ENCODE measurements at regions not wholly inside any gene's neighbourhood (a gene's known extent, or its start where the extent isn't known, plus 50 kb on each side); places are given as distances from the start of the nearest gene placed in this dataset.

DNA sequence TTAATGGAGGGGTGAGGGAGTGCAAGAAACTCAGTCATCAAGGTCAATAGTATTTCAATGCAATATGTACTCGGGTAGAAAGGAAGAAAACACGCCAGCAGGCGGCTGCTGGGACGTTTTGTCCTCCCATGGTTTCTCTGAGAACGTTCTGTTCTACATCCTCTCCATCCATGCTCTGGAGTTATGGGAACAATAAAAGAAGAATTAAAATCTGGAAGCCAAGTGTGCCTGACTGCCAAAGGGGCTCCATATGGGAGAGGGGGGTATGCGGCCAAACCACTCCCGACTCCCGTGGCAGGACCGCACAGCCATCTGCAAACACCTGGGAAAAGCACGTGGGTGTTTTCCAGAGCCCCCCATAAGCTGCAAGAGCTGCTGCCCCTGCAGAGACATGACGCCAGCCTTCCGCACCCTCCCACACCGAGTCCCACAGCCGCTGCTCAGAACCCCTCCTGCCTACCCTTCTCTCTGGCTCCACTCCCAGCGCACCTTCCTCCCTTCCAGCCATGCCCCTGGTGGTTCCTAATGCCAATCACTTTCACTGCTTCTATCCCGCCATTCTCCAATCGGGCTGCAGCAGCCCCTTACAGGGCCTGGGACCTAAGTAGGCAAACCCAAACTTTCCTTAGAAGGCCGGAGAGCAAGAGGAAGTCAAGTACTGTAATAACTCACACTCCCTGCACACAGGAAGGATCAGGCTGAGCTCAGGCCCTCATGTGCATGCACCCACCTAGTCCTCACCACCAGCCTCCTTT, 241.6 kb downstream of the SYK start:
- DNase-seq = no peak

DNA sequence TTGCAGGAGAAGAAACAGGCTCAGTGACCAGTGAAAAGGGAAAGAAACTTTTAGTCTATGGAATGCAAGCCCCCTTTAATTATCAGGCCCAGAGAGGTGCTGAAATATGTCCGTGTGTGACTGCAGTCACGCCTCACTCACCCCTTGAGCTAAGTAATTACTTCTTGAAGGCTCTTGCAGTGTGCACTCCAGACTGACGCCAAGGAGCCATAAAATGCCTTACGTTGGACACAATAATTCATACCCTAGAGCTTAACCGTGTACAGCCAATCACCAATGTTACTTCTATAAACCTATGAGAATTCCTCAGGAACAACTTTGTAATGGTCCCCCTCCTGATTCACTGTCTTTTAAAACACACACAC, 242.2 kb downstream of the SYK start:
- no peak for DNase-seq

DNA sequence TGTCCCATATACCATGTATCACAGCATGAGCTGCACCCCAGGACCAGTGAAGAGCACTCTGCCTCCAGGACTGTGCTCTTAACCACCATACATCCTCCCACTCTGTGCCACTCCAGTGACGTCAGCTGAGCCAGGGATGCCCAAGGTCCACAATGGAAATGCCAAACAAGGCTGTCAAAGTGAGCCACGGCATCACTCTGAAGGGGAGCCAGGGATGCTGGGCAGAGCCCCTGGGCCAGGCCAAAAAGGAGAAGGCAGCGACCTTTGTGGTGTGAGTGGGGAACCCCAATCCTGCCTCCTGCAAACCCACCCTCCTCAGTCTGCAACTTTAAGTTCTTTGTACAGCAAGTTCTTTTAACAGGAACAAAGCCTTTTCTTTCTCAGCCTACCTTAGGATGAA, 242.7 kb downstream of the SYK start:
- no peak for DNase-seq

DNA sequence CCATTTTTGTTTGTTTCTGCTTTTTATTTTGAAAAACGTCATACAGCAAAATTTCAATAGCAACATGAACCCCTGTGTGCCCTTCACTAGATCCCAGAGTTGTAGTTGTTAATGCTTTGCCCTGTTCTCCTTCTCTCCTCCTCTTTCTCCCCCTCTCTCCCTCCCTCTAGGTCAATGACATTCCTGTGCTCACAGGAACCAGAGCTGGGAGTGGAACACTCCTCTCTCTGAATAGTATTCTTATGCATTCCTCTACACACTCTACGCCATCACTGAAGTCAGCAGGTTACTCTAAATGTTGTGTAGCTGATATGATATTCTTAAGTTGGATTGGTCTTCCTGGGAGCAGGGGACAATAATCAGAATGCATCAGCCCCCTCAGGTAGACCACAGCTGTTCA, 243.4 kb downstream of the SYK start:
- DNase-seq = no peak

DNA sequence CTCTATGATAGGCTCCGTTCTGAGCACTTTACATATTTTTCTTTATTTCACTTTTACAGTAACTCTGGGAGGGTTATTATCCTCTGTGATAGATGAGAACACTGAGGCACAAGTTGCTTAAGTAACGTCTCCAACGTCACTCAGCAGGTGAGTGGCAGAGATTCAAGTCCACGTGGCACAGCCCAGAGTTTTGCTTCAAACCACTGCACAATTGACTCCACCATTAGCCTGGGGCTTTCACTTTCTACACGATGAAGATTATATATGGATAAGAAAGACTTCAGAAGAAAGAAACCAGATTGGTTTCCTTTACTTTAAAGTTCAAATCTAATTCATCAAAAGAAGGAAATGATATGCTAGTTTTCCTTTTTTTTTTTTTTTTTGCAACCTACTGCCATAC, 245.9 kb downstream of the SYK start:
- DNase-seq = no peak

DNA sequence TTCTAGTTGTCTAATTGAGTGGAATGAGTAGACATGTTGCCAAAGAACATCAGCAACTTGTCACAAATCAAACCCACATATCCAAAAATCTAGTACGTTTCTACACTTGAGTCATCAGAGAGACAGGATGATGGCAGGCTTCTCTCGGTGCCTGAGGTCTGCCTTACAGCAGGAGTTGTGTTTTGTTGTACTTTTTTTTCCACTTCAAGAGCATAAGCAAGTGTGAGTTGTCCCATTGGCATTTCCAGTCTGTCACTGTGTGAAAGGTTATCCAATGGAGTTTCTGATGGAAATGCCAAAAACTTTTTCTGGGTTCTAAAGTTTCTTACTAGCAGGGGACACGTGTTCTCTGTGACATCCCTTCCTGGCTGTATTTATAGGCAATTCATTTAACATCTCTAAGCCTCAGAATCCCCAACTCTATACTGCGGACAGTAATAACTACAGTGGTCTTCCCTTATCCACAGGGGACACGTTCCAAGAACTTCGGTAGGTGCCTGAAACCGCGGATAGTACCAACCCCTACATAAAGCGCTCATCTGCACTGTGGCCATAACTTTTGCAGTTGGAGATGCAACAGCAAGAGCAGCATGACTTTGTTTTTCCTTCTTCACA, 246.5 kb downstream of the SYK start:
- DNase-seq = no peak

DNA sequence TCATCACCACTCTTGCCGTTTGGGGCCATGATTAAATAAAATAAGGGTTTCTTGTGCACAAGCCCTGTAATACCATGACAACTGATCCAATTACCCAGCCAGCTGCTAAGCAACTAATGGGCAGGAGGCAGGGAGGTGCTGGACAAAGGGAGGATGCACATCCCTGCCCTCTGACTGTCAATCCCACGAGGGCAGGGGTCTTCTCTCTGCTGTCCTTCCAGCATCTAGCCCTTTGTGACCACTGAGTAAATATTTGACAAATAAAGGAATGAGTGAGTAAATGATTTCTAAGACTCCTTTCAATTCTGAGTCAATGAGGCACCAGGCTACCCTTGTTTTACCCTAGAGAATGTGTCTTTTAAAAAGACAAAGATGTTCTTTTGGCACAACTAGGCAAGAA, 247.1 kb downstream of the SYK start:
- no peak for DNase-seq

DNA sequence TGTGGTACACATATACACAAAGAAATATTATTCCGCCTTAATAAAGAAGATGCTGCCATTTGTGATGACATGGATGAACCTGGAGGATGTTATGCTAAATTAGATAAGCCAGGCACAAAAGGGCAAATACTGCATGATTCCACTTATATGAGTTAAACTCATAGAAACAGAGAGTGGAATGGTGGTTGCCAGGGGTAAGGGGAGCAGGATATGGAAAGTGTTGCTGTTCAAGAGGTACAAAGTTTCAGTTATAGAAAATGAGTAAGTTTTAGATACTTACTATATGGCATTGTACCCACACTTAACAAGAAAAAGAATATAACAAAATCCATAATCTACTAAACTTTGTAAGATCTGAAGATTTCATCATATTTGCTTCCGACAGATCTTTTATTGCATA, 252.2 kb downstream of the SYK start:
- DNase-seq = no peak

DNA sequence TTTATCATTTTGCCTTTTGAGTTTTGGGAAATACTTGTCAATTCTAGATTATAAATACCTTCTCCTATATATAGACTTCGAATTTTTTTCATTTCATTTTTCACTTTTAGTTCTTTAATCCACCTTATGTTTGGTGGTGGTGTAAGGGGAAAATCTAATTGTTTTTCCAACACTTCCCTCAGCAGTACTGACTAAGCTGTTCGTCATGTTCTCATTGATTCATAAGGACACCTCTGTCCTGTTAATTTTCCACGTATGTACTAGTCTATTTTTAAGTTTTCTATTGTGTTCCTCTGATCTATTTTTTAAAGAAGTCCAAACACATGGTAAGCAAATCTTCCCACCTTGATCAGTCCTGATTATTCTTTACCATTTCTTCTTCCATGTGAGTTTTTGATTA, 254.2 kb downstream of the SYK start:
- DNase-seq = no peak

DNA sequence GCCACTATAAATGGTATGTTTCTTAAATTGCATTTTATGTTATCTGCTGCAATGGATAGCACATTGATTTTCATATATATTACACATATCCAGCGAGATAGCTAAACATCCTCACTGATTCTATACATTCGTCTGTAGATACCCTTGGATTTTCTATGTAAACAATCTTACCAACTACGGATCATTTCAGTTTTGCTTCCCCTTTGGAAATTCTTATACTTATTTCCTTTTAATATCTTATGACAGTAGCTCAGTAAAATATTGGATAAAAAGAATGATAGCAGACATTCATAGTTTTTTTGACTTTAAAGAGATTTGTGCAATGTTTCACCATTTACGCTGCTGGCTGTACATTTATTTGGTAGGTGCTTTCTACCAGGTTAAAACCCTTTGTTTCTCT, 254.9 kb downstream of the SYK start:
- DNase-seq = no peak

DNA sequence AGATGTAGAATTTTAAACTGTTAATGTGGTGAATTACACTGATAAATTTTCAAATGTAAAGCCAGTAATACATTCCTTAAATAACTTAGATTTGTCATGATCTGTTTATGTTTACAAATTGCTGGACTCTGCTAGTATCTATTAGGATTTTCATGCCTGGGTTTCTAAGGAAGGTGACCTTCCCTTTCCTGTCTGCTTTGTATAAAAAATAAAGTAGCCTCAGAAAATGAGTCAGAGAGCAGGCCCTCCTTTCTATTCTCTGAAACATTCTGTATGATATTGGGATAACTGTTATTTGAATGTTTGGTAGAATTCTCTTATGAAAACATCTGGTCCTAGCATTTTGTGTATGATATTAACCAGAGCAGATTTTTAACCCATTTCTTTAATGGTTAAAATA, 255.3 kb downstream of the SYK start:
- no peak for DNase-seq

DNA sequence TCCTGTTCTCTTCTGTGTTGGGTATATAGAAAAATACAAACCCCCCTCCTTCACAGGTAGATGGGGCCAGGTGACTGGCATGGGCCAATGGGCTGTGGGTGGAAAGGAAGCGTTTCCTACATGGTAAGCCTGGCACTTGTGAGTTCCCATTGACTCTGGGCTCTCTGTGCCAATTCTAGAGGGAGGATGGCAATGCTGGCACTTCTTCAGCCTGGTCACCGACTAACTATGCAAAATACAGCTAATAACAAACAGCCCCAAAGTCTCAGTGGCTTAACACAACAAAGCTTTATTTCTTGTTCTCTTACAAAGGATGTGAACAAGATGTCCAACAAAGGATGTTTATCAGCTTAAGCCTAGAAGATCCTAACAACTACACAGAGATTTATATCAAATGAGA, 258.1 kb downstream of the SYK start:
- peak; percentile 9 for DNase-seq

DNA sequence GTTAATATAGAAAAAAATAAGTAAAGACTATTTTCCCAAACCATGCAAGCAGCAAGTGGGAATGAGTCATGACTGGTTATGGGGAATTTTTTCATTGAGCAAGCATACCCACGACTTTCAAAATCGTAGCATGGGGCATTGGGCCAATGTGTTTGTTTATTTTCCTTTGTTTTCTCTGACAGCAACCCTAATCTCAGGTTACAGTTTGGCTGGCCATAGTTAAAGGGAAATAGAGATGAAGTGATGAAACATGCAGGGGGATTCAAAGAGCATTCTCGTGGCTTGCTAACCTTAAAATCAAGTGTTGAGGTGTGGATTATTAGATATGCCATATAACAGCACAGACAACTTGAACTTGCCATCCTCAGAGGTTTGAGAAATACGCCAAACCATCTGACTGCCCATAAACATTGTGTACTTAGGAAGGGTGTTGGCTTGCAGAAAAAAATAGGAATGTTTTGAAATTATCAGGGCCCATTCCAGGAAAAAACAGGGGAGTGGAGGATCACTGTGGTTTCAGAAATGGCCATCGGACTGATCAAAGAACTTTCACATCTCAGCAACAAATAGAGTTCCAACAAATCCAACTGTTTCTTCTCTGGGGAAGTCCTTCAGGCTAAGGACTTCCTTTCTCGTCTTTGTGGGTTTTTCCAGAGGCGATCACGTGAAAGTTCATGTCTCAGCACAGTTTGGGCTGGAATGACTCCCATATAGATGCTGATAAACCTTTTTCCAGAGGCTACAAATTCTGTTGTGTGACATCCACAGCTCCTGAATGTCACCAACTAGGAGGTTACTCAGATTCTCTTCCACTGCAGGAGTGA, 259.1 kb downstream of the SYK start:
- peak; percentile 90 for DNase-seq

DNA sequence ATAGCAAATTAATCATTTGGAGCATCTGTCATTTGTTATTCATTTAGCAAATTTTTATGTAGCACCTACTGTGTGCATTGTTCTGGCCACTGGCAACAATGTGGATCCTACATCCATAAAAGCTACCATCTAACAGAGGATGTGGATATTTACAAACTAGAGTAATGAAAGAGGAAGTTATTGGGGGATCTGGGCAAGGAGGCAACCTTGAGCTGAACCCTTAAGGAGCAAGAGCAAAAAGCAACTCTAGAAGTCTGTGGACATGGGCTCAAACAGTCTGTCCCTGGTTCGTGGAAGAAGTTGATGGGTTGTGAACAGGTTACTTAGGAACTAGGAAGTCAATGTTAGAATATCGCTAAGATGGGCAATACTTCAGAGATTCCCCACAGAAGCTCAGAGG, 259.9 kb downstream of the SYK start:
- DNase-seq = no peak

DNA sequence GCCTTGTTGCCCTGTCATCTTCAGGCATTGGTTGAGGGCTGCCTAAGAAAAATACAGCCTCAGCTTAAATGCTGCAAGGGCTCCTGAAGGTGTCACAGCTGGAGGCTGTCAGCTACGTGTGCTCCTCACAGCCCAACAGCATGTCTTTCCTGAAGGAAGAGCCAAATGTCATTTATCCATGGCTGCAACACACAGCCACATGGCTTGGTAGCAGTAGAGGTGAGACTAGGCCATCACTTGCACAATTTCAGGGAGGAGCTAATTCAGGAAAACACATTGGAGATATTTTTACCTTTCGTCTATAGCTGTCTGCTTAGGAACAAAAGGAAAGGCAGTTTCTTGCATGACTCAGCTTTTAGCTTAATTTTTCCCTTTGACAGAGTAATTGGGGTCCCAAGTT, 260.7 kb downstream of the SYK start:
- DNase-seq = no peak

DNA sequence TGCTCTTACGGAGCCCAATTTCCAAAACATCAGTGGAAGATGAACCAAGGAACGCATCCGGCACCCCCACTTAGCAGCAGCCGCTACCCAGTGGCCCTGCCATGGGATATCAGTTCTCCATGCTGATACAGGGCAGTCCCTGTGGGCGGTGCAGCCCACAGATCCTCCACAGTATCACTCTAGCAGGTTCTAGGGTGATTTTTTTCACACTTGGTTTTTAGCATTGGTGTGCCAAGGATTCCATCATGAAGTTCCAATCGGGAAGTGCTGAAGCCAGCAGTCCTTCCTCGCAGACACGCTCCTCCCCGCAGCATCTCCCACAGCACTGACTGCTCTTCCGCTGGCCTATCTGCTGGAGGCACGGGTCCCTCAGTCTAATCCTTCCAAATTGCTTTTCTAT, 261.9 kb downstream of the SYK start:
- no peak for DNase-seq

DNA sequence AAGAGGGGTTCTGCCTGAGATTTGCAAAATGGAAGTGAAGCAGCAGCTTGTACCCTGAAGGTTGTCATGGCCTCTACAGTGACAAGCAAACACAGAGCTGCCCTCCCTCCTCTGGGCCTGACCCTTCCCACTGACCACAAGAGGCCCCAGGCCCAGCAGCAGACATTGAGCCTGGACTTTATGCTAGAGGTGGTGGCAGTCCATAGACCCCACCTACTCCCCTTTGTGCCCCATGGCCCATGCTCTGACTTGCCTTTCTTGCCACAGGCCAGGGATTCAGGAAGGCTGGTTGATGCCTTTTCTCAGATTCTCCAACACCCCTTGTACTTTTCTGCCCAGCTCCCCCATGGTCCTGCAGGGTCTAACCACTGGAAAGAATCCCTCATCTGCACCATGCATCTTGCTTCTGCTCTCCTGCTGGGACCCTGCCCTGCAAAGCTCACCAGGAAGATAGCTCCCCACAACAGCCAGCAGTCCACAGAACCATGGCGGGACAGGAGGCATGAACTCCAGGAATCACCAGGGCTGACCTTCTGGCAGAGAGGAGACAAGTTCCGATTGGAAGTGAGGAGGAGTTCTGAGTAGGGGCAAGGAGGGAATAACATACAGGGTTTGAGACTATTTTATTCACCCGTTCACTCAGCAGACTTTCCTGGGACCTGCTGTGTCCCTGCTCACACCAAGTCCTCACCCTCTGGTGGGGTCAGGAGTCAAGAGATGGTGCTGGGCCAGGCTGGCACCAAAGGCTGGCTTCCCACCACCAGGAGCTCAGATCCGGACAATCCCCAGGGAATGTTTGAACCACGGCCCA, 263.8 kb downstream of the SYK start:
- no peak for DNase-seq

DNA sequence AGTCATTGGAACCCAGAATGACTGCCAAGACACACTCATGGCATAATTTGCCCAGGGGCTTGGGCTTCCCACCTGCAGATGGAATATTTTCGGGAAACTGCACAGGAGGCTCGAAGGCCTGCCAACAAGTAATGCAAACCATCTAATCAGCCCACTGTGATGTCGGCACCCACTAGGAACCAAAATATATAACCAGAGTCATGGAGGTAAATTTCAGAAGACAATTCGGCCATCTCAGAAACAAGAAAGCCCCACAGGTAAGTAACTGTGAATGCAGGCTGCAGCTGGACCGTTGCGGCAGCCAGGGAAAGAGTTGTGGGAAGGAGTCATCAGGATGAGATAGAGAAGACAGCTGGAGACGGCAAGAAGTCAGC, 264.4 kb downstream of the SYK start:
- no peak for DNase-seq

DNA sequence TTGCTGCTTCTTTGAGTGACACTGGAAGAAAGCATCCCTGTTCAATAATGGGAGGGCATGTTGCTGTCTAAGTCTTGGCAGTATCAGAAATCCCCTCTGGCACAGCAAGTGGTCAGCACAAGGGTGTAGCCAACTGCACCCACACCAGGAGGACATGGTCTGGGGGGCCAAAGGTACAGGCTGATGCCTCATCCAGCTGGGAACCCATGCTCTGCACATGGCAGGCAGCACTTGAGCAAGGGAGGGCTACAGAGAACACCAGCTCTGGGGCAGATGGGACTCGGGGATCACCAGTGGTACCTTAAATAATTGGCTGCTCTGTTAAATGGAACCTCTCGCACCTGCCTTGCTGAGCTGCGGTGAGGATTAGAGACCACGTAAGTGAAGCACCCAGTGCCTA, 265.2 kb downstream of the SYK start:
- DNase-seq = no peak

DNA sequence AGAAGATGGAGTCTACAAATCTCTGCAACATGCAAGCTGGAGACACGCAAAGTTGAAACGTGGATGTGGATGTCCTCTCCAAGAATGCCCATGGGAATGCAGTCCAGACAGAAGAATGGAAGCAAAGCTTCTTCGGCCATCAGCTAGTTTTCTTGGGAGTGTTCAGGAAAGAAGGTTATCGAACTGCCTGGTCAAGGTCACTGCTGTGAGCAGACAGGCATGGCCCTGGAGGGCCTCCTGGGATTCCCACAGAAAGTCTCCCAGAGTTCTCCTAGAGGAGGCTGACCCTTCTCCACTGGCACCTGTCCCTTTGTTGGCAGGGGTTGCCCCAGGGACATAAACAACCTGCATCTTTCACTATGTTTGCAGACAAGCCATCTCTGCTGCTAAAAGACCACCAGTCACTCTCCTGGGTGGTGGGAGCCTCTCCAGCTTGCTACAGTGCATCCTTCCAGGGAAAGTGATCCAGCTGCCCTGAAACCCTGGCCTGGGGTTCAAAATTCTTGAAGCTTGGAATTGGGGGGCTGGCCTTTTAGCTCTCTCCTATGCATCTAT, 265.8 kb downstream of the SYK start:
- no peak for DNase-seq

DNA sequence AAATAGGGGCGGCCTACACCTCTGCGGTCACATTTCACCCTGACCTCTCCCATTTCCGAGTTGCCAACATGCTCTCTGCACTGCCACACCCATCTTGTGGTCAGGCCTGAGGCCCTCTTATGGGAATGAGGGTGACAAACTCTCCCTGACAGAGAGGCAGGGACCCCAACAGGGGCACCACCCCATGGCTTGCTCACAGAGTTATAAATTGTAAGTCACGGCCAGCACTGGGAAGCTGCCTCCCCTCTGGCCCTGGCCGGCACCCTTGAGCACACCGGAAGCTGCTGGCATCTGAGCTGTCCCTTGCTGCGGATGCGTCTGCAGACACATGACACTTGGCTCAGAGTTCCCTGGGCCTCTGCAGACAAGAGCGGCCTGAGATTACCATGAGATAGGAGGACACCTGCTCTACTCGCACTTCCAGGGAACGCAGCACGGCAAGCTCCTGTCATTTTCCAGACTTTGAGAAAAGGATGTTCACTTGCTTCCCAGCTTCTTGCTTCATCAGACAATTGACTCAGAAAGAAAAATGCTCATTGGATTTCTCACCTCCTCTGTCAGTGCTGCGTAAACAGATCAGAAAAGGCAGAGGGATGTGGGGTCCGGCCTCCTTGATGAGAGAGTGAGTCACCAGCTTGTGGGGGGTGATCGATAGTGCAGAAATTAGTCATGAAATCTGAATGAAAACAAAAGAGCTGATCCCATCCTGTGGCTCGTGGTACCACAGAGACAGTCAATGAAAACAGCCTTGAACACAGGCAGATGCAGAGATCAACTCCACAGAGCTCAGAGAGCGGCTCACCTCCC, 269.8 kb downstream of the SYK start:
- DNase-seq = no peak
